ENCODE measurements at regions not wholly inside any gene's neighbourhood (a gene's known extent, or its start where the extent isn't known, plus 50 kb on each side); places are given as distances from the start of the nearest gene placed in this dataset.

DNA sequence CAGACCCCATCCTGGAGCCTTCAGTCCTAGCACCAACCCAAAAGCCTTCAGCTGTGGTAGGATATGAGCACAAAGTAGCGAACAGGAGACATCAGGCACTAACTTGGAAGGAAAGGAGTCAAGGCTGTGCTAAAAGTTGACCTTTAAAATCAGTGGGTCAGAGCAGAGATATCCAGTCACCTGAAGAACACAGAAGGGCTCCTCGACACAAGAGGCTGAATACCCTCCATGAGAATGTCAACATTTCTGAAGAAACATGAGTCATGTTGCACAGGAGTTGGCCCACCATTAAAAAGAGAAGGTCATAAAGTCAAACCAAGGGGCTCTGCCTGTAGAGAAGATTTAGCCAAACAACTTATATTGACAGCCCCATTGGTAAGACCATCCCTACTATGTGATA is 172.5 kb downstream of the PLPP3 start:
- TF ChIP-seq, protein P1, sequence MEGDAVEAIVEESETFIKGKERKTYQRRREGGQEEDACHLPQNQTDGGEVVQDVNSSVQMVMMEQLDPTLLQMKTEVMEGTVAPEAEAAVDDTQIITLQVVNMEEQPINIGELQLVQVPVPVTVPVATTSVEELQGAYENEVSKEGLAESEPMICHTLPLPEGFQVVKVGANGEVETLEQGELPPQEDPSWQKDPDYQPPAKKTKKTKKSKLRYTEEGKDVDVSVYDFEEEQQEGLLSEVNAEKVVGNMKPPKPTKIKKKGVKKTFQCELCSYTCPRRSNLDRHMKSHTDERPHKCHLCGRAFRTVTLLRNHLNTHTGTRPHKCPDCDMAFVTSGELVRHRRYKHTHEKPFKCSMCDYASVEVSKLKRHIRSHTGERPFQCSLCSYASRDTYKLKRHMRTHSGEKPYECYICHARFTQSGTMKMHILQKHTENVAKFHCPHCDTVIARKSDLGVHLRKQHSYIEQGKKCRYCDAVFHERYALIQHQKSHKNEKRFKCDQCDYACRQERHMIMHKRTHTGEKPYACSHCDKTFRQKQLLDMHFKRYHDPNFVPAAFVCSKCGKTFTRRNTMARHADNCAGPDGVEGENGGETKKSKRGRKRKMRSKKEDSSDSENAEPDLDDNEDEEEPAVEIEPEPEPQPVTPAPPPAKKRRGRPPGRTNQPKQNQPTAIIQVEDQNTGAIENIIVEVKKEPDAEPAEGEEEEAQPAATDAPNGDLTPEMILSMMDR (IDR thresholded peaks at IDR 0.05) = no peak
- no peak for TF ChIP-seq POLR2A (IDR thresholded peaks at IDR 0.05)

All from ovary (tissue), 3 donors.